GM18861 (cell line): ENCODE measurements at regions not wholly inside any gene's neighbourhood (a gene's known extent, or its start where the extent isn't known, plus 50 kb on each side); places are given as distances from the start of the nearest gene placed in this dataset.
"Not testable (repeated sequence)": the region's sequence is repeated elsewhere in the genome, so short reads cannot be mapped to it uniquely, and the experiment has no call there.

Experiments used
- ATAC-seq: cut with Tn5 transposase; IDR thresholded peaks from one replicate; pipeline ENCODE4 v1.9.1; 2021; ENCODE audit not compliant: unreplicated experiment

GRCh38 chr4:162761965-162762364 lies 404.7 kb downstream of the NAF1 start:
- ATAC-seq: no peak

GRCh38 chr4:162740228-162740627 lies 426.5 kb downstream of the NAF1 start:
- not testable (repeated sequence) for ATAC-seq

- not testable (repeated sequence) for ATAC-seq
Measured at GRCh38 chr4:162739596-162739995, 427.1 kb downstream of the NAF1 start.

- ATAC-seq: no peak
Measured at GRCh38 chr4:162732876-162733275, 433.8 kb downstream of the NAF1 start.

GRCh38 chr4:162727766-162728165 lies 438.9 kb downstream of the NAF1 start:
- ATAC-seq: no peak

GRCh38 chr4:162727232-162727631 lies 439.5 kb downstream of the NAF1 start:
- no peak for ATAC-seq

GRCh38 chr4:162715401-162715800 lies 451.3 kb downstream of the NAF1 start:
- ATAC-seq: no peak

GRCh38 chr4:162707962-162708361 lies 458.7 kb downstream of the NAF1 start:
- ATAC-seq: no peak

- ATAC-seq: no peak
Measured at GRCh38 chr4:162706632-162707031, 460.1 kb downstream of the NAF1 start.

GRCh38 chr4:162706051-162706450 lies 460.6 kb downstream of the NAF1 start:
- ATAC-seq: no peak

GRCh38 chr4:162705130-162705803 lies 461.4 kb downstream of the NAF1 start:
- no peak for ATAC-seq

- ATAC-seq: peak; percentile 41
Measured at GRCh38 chr4:162700815-162701361, 465.8 kb downstream of the NAF1 start.

GRCh38 chr4:162700358-162700757 lies 466.3 kb downstream of the NAF1 start:
- no peak for ATAC-seq

- ATAC-seq: no peak
Measured at GRCh38 chr4:162699629-162700028, 467.1 kb downstream of the NAF1 start.

- ATAC-seq: no peak
Measured at GRCh38 chr4:162685410-162685809, 481.3 kb downstream of the NAF1 start.

GRCh38 chr4:162684998-162685397 lies 481.7 kb downstream of the NAF1 start:
- no peak for ATAC-seq

GRCh38 chr4:162684371-162684700 lies 482.4 kb downstream of the NAF1 start:
- ATAC-seq: no peak

GRCh38 chr4:162683659-162684370 lies 482.9 kb downstream of the NAF1 start:
- ATAC-seq: peak; percentile 95

- no peak for ATAC-seq
Measured at GRCh38 chr4:162682651-162683050, 484.0 kb downstream of the NAF1 start.

GRCh38 chr4:162681212-162681611 lies 485.5 kb downstream of the NAF1 start:
- ATAC-seq: no peak

GRCh38 chr4:162675661-162676060 lies 491.0 kb downstream of the NAF1 start:
- ATAC-seq: no peak

GRCh38 chr4:162661913-162662312 lies 498.1 kb upstream of the FSTL5 start:
- ATAC-seq: peak; percentile 42
